GM12872 (cell line): ENCODE measurements at regions not wholly inside any gene's neighbourhood (a gene's known extent, or its start where the extent isn't known, plus 50 kb on each side); places are given as distances from the start of the nearest gene placed in this dataset.

ENCODE experiments used
- CTCF ChIP-seq: IDR thresholded peaks from 3 replicates; pipeline ENCODE4 v1.5.1; 2011; ENCODE audit warnings: low read depth, mild to moderate bottlenecking, low read length, moderate library complexity; ENCODE audit not compliant: insufficient read depth

GRCh38 chr22:48089601-48090331, 1327.3 kb downstream of the TBC1D22A start:
- TF ChIP-seq CTCF, result no peak

GRCh38 chr22:48088926-48089536, 1326.6 kb downstream of the TBC1D22A start:
- no peak for TF ChIP-seq CTCF

GRCh38 chr22:48088251-48088650, 1325.8 kb downstream of the TBC1D22A start:
- no peak for TF ChIP-seq CTCF

GRCh38 chr22:48085901-48086645, 1323.6 kb downstream of the TBC1D22A start:
- no peak for TF ChIP-seq CTCF

- no peak for TF ChIP-seq CTCF
Measured at GRCh38 chr22:48084729-48085050, 1322.2 kb downstream of the TBC1D22A start.

GRCh38 chr22:48084041-48084728, 1321.7 kb downstream of the TBC1D22A start:
- TF ChIP-seq CTCF, result no peak

- no peak for TF ChIP-seq CTCF
Measured at GRCh38 chr22:48083502-48083901, 1321.1 kb downstream of the TBC1D22A start.
